ENCODE measurements at regions not wholly inside any gene's neighbourhood (a gene's known extent, or its start where the extent isn't known, plus 50 kb on each side); places are given as distances from the start of the nearest gene placed in this dataset.

GRCh38 chr11:70569618-70569890 is 171.2 kb downstream of the CTTN start:
- Histone ChIP-seq H3K9me3 (no peaks in the 10 kb centered on the region), H3K27me3 (no peaks in the 10 kb centered on the region), H3K4me1 (peaks cover 0 to 19% (median 10%) of the 10 kb centered on the region in 4 donors), H3K36me3 (no peaks in the 10 kb centered on the region), H3K4me3 (no peak overlapping the region), H3K27ac (no peak overlapping the region)
- TF ChIP-seq CTCF (IDR thresholded peaks at IDR 0.05) (no peak), EP300 (IDR thresholded peaks at IDR 0.05) (no peak), POLR2A (IDR thresholded peaks at IDR 0.05) (no peak)
- DNase-seq (ENCODE audit: low spot score in 2 of 2) = no peak
- 86 to 90% methylated on average over 8 of the region's 8 CpGs for WGBS, 2 donors

GRCh38 chr11:70569996-70570692 is 171.8 kb downstream of the CTTN start:
- TF ChIP-seq EP300 (IDR thresholded peaks at IDR 0.05) (no peak), CTCF (IDR thresholded peaks at IDR 0.05) (no peak), POLR2A (IDR thresholded peaks at IDR 0.05) (no peak)
- Histone ChIP-seq H3K4me1 (peaks cover 0 to 19% (median 10%) of the 10 kb centered on the region in 4 donors), H3K4me3 (no peak overlapping the region), H3K36me3 (no peaks in the 10 kb centered on the region), H3K27ac (no peak overlapping the region), H3K27me3 (no peaks in the 10 kb centered on the region), H3K9me3 (no peaks in the 10 kb centered on the region)
- WGBS, 2 donors = 85 to 90% methylated on average over 17 to 19 of the region's 19 CpGs
- DNase-seq (ENCODE audit: low spot score in 2 of 2) = no peak

DNA sequence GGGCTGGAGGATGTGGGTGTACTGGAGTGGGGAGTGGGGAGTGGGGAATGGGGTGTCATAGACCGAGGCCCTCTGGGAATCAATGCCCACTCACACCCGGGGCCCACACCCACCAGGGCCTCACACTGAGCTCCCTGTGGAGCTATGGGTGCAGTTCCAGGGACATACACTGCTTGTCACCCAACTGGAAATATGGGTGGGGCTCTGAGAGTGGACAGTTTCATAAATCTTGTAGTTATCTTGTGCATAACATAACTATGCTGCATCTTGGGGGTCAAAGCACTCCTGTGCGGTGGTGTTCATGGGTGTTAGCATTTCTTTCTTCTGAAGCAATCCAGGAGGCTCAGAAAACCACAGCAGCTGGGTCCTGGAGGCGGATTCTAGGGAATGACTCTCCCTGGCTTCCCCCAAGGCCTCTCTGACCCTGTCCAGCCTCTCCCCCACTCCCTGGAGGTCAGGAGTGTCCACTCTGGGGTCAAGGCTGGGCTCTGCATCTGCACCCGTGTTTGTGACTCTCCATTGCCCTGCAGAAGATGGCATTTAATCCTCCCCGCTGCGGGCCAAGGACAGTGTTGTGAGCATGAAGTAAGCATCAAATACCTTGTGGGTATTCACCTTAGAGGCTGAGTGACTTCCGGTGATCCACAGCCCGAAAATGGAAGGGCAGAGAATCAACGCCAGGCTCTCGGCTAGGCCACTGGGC is 172.5 kb downstream of the CTTN start:
- Histone ChIP-seq H3K9me3 (no peaks in the 10 kb centered on the region), H3K27me3 (no peaks in the 10 kb centered on the region), H3K27ac (no peak overlapping the region), H3K36me3 (no peaks in the 10 kb centered on the region), H3K4me3 (no peak overlapping the region), H3K4me1 (peaks cover 0 to 19% (median 10%) of the 10 kb centered on the region in 4 donors)
- 62 to 97% methylated on average over 8 to 10 of the region's 11 CpGs for WGBS, 2 donors
- no peak for DNase-seq (ENCODE audit: low spot score in 2 of 2)
- TF ChIP-seq CTCF (IDR thresholded peaks at IDR 0.05) = no peak
- no peak for TF ChIP-seq POLR2A (IDR thresholded peaks at IDR 0.05)
- TF ChIP-seq EP300 (IDR thresholded peaks at IDR 0.05) = no peak

- Histone ChIP-seq H3K4me1 (peaks cover 0 to 12% (median 8%) of the 10 kb centered on the region in 4 donors), H3K36me3 (no peaks in the 10 kb centered on the region), H3K27ac (no peak overlapping the region), H3K4me3 (no peak overlapping the region), H3K27me3 (no peaks in the 10 kb centered on the region), H3K9me3 (no peaks in the 10 kb centered on the region)
- TF ChIP-seq EP300 (IDR thresholded peaks at IDR 0.05) (no peak), POLR2A (IDR thresholded peaks at IDR 0.05) (no peak), CTCF (IDR thresholded peaks at IDR 0.05) (no peak)
- WGBS, 2 donors = 96 to 97% methylated on average over 18 of the region's 18 CpGs
- no peak for DNase-seq (ENCODE audit: low spot score in 2 of 2)
Observed at GRCh38 chr11:70572974-70573260, 174.6 kb downstream of the CTTN start.

DNA sequence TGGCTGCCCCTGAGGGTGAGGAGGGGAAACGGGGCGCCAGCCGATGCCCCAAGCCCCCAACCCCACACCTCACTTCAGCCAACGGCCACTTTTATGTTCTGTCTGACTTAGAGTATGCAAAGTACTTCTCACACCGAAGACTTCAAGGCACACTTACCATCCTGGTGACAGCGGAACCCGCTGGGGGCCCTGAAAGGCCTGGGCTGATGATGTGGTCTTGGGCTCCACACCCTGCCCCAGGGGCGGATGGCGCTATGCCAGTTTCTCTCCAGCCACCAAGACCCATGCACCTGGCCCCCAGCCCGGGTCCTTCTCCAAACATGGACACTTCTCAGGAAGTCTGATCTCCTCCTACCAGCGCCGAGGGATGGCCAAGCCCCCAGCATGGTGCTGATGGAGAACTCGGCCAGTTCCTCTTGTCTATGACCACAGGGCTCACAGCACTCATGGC is 175.4 kb downstream of the CTTN start:
- H3K9me3 ChIP-seq = no peaks in the 10 kb centered on the region
- no peaks in the 10 kb centered on the region for H3K27me3 ChIP-seq
- no peak for DNase-seq (ENCODE audit: low spot score in 2 of 2)
- peaks cover 0 to 6% (median 4%) of the 10 kb centered on the region in 4 donors for H3K4me1 ChIP-seq
- TF ChIP-seq EP300 (IDR thresholded peaks at IDR 0.05) (no peak), CTCF (IDR thresholded peaks at IDR 0.05) (no peak)
- 91 to 94% methylated on average over 13 of the region's 13 CpGs for WGBS, 2 donors
- H3K4me3 ChIP-seq = no peak overlapping the region
- no peaks in the 10 kb centered on the region for H3K36me3 ChIP-seq
- H3K27ac ChIP-seq = no peak overlapping the region
